ENCODE measurements at regions not wholly inside any gene's neighbourhood (a gene's known extent, or its start where the extent isn't known, plus 50 kb on each side); places are given as distances from the start of the nearest gene placed in this dataset.

DNA sequence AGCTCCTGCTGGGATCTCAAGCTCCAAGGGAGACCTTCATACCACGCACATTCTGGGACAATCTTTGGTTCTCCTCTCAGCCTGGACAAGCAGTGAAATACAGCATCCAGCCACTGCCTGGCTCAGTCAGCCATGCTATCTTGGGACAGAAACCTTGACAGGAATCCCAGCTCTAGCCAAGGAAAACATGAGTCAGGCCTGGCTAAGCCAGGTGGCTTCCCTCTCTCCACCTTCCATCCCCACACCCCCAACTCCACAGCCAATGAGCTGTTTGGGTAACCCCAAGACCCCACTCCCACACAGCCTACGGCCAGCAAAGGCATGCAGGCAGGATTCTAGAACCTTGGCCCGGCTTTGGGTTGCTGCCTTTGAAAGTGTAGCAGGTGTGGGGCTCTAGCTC is 64.9 kb downstream of the MCFD2 start:
- Histone ChIP-seq H3K9ac (ENCODE audit: low read depth in 1 of 2, low read length in 2 of 2) (no peak overlapping the region), H3K27me3 (ENCODE audit: control insufficient read depth in 4 of 4, insufficient read depth in 4 of 4, low read length in 3 of 4) (no peaks in the 10 kb centered on the region), H3K4me3 (ENCODE audit: low read depth in 1 of 3, low read length in 3 of 3) (no peak overlapping the region), H3K36me3 (ENCODE audit: control insufficient read depth in 4 of 4, insufficient read depth in 3 of 4, low read depth in 1 of 4, low read length in 3 of 4) (no peaks in the 10 kb centered on the region), H3K9me3 (ENCODE audit: control insufficient read depth in 4 of 4, low read length in 3 of 4) (no peaks in the 10 kb centered on the region), H3K27ac (ENCODE audit: low read depth in 1 of 2, low read length in 2 of 2) (peak overlapping the region in 1 of 2 donors; percentile 15), H3K4me1 (ENCODE audit: control insufficient read depth in 4 of 4, insufficient read depth in 4 of 4, low read length in 3 of 4) (peaks cover 13 to 29% (median 18%) of the 10 kb centered on the region in 4 donors)
- DNase-seq (ENCODE audit: low spot score): no peak
- TF ChIP-seq NR2F2 (IDR thresholded peaks at IDR 0.05): no peak
- TF ChIP-seq, protein P1, sequence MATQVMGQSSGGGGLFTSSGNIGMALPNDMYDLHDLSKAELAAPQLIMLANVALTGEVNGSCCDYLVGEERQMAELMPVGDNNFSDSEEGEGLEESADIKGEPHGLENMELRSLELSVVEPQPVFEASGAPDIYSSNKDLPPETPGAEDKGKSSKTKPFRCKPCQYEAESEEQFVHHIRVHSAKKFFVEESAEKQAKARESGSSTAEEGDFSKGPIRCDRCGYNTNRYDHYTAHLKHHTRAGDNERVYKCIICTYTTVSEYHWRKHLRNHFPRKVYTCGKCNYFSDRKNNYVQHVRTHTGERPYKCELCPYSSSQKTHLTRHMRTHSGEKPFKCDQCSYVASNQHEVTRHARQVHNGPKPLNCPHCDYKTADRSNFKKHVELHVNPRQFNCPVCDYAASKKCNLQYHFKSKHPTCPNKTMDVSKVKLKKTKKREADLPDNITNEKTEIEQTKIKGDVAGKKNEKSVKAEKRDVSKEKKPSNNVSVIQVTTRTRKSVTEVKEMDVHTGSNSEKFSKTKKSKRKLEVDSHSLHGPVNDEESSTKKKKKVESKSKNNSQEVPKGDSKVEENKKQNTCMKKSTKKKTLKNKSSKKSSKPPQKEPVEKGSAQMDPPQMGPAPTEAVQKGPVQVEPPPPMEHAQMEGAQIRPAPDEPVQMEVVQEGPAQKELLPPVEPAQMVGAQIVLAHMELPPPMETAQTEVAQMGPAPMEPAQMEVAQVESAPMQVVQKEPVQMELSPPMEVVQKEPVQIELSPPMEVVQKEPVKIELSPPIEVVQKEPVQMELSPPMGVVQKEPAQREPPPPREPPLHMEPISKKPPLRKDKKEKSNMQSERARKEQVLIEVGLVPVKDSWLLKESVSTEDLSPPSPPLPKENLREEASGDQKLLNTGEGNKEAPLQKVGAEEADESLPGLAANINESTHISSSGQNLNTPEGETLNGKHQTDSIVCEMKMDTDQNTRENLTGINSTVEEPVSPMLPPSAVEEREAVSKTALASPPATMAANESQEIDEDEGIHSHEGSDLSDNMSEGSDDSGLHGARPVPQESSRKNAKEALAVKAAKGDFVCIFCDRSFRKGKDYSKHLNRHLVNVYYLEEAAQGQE (IDR thresholded peaks at IDR 0.05): no peak
- no peak for TF ChIP-seq RAD21 (IDR thresholded peaks at IDR 0.05)
- TF ChIP-seq YY1 (IDR thresholded peaks at IDR 0.05): no peak
- TF ChIP-seq HNF4G (IDR thresholded peaks at IDR 0.05): no peak
- no peak for TF ChIP-seq EGR1 (IDR thresholded peaks at IDR 0.05; ENCODE audit: low read depth in 2 of 2)
- no peak for TF ChIP-seq MAX (IDR thresholded peaks at IDR 0.05)
- TF ChIP-seq, protein P2, sequence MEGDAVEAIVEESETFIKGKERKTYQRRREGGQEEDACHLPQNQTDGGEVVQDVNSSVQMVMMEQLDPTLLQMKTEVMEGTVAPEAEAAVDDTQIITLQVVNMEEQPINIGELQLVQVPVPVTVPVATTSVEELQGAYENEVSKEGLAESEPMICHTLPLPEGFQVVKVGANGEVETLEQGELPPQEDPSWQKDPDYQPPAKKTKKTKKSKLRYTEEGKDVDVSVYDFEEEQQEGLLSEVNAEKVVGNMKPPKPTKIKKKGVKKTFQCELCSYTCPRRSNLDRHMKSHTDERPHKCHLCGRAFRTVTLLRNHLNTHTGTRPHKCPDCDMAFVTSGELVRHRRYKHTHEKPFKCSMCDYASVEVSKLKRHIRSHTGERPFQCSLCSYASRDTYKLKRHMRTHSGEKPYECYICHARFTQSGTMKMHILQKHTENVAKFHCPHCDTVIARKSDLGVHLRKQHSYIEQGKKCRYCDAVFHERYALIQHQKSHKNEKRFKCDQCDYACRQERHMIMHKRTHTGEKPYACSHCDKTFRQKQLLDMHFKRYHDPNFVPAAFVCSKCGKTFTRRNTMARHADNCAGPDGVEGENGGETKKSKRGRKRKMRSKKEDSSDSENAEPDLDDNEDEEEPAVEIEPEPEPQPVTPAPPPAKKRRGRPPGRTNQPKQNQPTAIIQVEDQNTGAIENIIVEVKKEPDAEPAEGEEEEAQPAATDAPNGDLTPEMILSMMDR (IDR thresholded peaks at IDR 0.05; ENCODE audit: low read depth, low read length, missing input control): no peak
- no peak for TF ChIP-seq GABPA (IDR thresholded peaks at IDR 0.05 in 1 of 2, conservative IDR thresholded peaks at IDR 0.05 in 1 of 2)
- WGBS: 71% methylated on average over 3 of the region's 3 CpGs

DNA sequence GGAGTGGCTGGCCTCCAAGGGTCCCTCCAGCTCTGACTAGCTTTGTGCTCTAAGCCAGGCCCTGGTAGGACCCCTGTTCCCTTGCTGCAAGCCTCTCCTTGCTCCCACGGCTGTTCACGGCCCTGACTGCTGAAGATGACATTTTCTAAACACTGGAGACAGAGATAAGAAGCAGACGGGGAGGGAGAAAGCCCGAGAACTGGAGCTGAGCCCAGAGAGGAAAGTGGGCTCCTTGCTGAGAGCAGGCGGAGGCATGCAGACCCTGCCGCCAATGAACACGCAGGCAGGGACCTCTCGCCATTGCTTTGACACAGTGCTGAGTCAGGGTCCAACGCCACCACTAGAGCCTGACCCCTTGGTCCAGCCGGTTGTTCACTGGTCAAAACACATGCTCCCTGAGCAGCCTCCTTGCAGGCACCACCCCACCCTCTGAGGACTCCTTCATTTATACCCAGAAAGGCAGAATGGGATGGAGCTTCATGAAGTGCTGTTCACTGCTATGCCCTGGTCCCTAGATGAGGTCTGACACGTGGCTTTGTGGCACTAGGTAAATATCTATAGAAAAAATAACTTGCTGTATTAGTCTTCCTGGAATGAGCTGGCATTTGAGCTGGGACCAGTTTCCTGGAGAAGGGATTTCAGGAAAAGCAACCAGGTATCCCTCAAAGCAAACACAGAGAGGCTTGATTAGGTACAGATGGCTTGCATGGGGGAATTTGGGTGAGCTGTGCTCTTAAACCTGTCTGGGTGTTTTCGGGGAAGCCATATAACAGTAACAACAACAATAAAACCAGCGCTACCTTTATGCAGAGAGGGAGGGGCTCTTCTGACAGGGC is 65.7 kb downstream of the MCFD2 start:
- no peaks in the 10 kb centered on the region for H3K9me3 ChIP-seq (ENCODE audit: control insufficient read depth in 4 of 4, low read length in 3 of 4)
- H3K36me3 ChIP-seq (ENCODE audit: control insufficient read depth in 4 of 4, insufficient read depth in 3 of 4, low read depth in 1 of 4, low read length in 3 of 4): no peaks in the 10 kb centered on the region
- peak overlapping the region; percentile 65 for H3K27ac ChIP-seq (ENCODE audit: low read depth in 1 of 2, low read length in 2 of 2)
- peaks cover 13 to 31% (median 18%) of the 10 kb centered on the region in 4 donors for H3K4me1 ChIP-seq (ENCODE audit: control insufficient read depth in 4 of 4, insufficient read depth in 4 of 4, low read length in 3 of 4)
- H3K9ac ChIP-seq (ENCODE audit: low read depth in 1 of 2, low read length in 2 of 2): no peak overlapping the region
- 73% methylated on average over 13 of the region's 13 CpGs for whole genome bisulfite sequencing
- no peak for DNase-seq (ENCODE audit: low spot score)
- H3K4me3 ChIP-seq (ENCODE audit: low read depth in 1 of 3, low read length in 3 of 3): no peak overlapping the region
- H3K27me3 ChIP-seq (ENCODE audit: control insufficient read depth in 4 of 4, insufficient read depth in 4 of 4, low read length in 3 of 4): no peaks in the 10 kb centered on the region
- no peak for TF ChIP-seq MAX (IDR thresholded peaks at IDR 0.05)
- TF ChIP-seq NR2F2 (IDR thresholded peaks at IDR 0.05): peak; percentile 71
- TF ChIP-seq, protein P1 (IDR thresholded peaks at IDR 0.05): no peak
- TF ChIP-seq RXRA (IDR thresholded peaks at IDR 0.05): peak; percentile 21 to 42
- no peak for TF ChIP-seq JUND (IDR thresholded peaks at IDR 0.05)
- no peak for TF ChIP-seq HNF4G (IDR thresholded peaks at IDR 0.05)
- TF ChIP-seq FOXA1 (IDR thresholded peaks at IDR 0.05): no peak
- peak; percentile 7 for TF ChIP-seq SP1 (IDR thresholded peaks at IDR 0.05)
- no peak for TF ChIP-seq FOXA2 (IDR thresholded peaks at IDR 0.05)
- TF ChIP-seq EGR1 (IDR thresholded peaks at IDR 0.05; ENCODE audit: low read depth in 2 of 2): no peak
- no peak for TF ChIP-seq HNF4A (conservative IDR thresholded peaks at IDR 0.05)
